ENCODE measurements at regions not wholly inside any gene's neighbourhood (a gene's known extent, or its start where the extent isn't known, plus 50 kb on each side); places are given as distances from the start of the nearest gene placed in this dataset.
"Not testable (repeated sequence)": the region's sequence is repeated elsewhere in the genome, so short reads cannot be mapped to it uniquely, and the experiment has no call there.

DNA sequence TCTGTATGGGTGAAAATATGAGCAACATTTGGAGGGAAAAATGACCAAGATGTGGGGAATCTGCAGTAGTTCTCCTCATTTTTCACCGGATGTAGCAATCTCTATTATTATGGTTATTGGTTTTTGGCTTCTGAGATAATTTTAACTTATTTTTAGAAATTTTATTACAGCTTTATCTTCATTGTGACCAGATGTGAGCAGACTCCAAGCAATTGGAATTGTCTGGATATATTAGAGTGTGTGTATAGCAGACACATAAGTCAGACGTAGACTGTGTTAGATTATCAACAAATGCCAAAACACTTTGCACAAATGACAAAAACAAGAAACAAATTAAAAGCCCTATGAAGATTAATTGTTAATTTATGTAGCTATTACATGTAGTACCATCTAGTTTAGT, 249.1 kb downstream of the DNAJB9 start:
- DNase-seq, result no peak

GRCh38 chr7:108824840-108825580, 255.3 kb downstream of the DNAJB9 start:
- DNase-seq, result no peak

DNA sequence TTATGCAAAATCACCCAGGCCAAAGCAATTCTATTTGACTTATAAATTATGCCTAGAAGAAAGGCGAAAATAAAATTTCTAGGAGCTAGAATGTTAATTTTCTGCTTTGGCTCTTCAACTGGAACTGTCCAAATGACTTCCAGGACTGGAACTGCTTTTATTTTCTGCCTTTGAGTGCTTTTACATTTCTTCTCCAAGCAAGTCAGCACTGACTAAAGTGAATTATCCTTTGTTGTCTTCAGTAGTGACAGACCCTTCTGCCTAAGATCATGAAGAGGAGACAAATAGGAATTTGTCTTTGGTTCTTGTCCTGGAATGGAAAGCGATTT, 255.9 kb downstream of the DNAJB9 start:
- DNase-seq, result no peak

GRCh38 chr7:108836256-108836655, 266.6 kb downstream of the DNAJB9 start:
- no peak for DNase-seq

GRCh38 chr7:108838198-108838597, 268.5 kb downstream of the DNAJB9 start:
- no peak for DNase-seq

DNA sequence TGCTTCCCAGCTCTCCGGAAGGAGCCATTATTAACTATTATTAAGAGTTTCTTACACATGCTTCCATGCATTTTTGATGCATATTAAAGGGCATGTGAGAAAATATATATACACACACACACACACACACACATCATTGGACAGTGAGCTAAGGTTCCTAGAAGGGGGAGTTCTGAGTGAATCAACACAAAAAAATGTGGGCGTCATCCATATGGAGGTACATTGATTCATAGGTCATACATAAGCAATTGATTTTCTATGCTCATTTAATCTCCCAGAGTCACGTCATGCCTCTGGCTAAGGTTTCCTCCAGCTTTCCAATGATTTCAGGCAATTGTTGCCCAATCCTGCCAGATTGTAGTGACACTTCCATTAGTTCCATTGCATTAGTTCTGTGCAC, 269.4 kb downstream of the DNAJB9 start:
- DNase-seq, result no peak

GRCh38 chr7:108845951-108846350, 276.3 kb downstream of the DNAJB9 start:
- DNase-seq, result no peak

DNA sequence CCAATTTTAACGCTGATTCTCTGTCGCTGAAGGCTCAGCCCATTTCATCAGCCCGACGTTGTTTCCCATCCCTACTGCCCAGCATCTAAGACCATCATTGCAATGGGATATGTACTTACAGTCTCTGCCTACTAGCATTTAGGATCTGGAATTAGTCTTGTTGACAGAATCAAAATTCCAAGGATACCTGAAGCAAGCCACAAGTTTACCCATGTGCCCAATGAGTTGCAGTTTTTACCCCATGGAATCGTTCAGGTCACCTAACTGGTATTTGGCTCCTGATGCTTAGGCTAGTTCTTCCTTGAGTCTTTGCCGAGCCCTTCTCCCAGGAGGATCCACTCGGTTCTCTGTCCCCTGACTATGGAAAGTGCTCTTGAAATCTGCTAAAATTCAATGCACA, 276.8 kb downstream of the DNAJB9 start:
- DNase-seq, result no peak

DNA sequence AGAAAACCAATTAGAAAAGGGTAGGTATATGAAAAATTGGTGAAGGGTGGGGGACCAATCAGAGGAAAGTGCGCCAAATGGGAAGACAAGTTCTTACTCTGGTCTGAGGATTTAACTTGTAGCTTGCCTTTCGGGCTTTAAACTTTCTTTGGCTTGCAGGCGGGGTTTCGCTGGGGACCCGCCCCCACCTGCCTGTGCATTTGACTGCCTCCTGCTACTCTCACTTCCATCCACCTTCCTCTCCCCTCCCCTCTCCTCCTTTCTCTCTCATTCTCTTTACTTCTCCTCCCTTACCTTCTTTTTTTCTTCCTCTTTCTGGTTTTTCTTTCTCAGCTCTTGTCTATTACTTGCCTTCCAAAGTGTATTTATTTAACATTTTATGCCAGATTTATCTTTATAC, 278.8 kb downstream of the DNAJB9 start:
- no peak for DNase-seq

GRCh38 chr7:108860615-108861014, 290.9 kb downstream of the DNAJB9 start:
- DNase-seq, result no peak

DNA sequence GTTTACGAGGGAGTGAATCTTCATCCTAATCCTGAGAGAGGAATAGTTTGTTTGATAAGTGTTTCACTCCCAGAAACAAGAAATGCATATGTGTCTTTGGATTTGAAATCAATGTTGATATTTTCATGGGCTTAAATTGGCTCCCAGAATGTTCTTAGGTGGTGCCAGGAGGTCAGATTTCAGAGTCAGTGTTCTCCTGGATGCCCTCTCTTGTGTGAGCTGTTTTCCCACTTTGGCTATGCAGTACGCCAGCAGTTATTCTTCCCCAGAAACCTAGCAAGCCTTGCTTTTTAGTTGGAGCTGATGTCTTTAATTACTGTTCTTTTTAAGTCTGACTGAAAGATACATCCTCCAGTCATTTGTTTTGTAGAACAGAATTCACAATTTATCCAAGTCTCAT, 291.4 kb downstream of the DNAJB9 start:
- DNase-seq, result no peak

GRCh38 chr7:108863227-108863848, 293.7 kb downstream of the DNAJB9 start:
- no peak for DNase-seq

GRCh38 chr7:108869070-108869469, 299.4 kb downstream of the DNAJB9 start:
- DNase-seq, result no peak

DNA sequence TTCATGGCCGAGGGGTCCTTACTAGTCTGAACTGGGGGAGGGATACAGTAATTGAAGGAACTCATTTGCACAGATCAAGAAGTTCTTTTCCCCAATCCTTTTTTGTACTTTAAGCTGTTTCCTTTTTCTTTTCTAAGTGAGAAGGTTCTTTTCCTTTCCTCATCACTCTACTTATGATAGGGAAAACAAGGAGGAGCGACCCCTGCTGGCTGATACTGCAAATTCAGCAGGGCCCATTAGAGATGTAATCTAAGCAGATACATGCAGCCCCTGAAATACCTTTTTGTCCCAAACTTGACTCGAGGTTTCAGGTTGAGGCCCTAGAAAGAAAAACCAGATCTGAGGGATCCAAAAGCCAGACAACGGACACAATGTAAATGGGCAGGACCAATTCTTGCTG, 305.5 kb downstream of the DNAJB9 start:
- no peak for DNase-seq

DNA sequence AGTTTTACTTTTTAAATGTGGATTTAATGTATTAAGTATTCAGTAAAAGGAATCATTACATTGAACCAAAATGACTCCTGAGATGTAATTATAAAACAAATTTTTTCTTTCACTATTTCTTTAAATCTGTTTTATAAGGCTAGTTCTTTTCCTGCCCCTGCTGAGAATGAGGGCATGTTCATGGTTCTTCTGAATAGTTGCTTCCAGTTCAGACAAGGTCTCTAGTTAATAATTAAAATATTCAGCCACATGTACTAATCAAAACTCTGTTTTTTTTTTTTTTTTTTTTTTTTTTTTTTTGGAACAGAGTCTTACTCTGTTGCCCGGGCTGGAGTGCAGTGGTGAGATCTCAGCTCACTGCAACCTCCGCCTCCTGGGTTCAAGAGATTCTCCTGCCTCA, 321.2 kb downstream of the DNAJB9 start:
- DNase-seq, result no peak

DNA sequence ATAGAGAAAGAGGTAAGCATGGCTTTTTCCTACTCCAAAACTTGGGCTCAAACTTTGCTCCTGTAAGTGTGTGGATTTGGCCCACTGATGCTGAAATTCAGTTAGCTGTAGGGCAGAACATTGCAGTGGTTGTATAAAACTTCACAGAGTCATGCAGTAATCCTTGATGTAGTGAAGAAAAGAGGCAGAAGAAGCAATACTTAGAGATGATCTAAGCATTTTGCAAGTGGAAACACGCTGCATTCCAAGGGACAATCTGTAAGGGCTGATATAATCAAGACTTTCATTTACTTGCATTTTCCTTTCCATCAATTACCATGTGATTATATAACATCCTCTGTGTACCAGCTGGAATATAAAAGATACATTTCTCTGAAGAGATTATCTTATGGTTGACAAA, 338.8 kb downstream of the DNAJB9 start:
- DNase-seq, result no peak

DNA sequence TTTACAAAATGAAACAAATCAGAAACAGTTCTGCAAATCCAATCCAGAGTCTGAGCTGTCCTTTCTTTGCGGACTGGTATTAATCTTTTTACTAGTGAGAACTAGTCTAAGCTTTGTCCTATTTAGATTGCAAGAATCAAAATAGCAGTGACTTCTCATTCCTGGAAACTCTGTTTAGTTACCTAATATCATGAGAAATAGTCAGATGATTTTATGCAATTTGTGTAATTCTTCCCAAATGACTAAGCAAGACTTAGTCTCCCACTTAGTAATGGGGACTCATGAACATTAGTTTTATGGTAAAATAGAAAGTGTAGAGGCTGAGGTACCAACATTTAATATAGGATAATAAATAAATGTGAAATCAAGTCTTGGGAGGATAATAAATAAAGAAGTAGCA, 341.3 kb downstream of the DNAJB9 start:
- DNase-seq, result no peak

DNA sequence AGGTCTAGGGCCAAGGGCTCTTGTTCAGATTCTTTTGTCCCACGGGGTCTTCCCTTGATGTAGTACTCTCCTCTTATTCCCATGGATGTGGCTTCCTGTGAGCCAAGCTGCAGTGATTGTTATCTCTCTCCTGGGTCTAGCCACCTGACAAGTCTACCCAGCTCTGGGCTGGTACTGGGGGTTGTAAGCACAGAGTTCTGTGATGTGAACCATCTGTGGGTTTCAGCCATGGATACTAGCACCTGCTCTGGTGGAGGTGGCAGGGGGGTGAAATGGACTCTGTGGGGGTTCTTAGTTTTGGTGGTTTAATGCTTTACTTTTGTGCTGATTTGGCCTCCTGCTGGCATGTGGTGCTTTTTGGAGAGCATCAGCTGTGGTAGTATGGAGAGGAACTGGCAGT, 350.8 kb downstream of the DNAJB9 start:
- DNase-seq, result no peak

GRCh38 chr7:108943048-108943447, 373.4 kb downstream of the DNAJB9 start:
- DNase-seq, result not testable (repeated sequence)

DNA sequence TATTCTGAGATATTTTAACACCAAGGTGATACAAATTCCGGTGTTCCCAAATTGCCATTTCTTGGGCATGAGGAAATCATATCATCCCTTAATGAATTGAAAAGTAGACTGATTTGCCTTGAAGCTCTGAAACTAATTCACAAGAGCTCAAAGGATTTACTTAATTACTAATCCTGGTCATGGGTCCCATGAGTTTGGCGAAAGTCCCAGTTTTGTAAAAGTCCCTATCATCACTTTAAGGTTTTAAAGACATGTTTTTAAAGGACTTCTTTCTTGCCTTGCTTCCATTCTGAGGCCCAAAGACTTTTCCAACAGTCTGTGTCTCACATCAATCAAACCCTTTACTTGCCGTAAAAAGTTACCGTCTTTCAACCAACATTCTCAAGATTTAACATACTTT, 377.9 kb downstream of the DNAJB9 start:
- DNase-seq, result no peak

DNA sequence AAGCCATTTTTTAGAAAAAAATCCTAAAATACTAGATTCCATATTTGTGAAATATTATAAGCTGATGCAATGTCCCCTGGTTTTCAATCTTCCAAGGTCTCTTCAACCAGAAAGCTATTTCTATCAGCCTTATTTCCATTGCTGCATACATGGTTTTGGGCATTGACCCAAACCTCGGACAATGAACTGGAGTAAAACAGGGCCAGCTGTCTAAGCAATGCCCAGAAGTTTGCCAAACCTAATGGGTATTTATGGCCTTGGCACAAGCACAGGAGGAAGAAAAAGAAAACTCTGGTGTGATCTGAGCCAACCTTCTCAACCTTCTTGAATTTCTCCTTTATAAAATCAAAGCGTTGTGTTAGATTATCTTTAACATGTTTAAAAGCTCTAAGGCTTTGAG, 402.3 kb downstream of the DNAJB9 start:
- no peak for DNase-seq

- no peak for DNase-seq
Measured at GRCh38 chr7:108973075-108973474, 403.4 kb downstream of the DNAJB9 start.

DNA sequence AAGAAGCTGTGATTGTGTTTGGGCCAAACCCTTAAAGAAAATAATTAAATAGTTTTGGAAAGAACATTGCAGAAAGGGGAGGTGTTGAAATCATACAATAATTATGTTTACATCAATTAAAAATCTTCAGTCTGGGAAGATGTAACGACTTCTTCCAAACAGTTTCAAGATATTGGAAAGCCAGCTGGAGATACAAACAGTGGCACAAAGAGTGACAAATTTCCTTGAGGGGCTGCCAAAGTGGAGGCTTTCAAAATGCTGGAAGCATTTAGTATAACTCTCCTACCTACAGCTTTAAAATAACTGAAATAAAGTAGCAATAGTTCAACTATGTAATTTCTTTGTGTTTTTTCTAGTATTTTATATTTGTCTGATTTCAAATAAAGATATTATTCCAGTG, 405.0 kb downstream of the DNAJB9 start:
- DNase-seq, result no peak

DNA sequence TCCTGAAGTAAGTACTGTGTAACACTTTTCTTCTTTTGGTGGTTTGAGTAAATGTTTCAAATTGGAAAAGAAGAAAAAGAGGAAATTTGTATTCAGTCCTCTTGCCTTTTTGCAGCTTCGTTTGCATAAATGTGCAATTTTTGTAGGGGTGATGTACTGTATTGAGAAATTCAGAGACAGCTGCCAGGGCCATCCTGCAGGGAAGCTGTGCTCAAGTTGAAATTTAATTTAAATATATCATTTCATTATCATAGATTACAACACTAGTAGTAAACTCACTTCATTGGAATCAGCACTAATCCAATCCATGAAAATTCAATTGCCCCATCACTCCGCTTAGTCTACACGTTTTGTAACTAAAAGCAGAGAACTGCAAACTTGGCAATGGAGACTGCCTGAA, 415.4 kb downstream of the DNAJB9 start:
- DNase-seq, result no peak

- DNase-seq, result no peak
Measured at GRCh38 chr7:108989319-108989718, 419.6 kb downstream of the DNAJB9 start.

Data from SHP77 treated with DMSO at 0.1 percent for 48 hours (cell line).